T-helper 2 cell treated with Interferon-gamma antibody and Interleukin-4, amounts not matched to agents 100 ng/mL and 5 ng/mL, for 36 hours (primary cell): ENCODE measurements at regions not wholly inside any gene's neighbourhood (a gene's known extent, or its start where the extent isn't known, plus 50 kb on each side); places are given as distances from the start of the nearest gene placed in this dataset.
"Not testable (repeated sequence)": the region's sequence is repeated elsewhere in the genome, so short reads cannot be mapped to it uniquely, and the experiment has no call there.

Experiments
- intact Hi-C: fragments of 100-400 bp; cut with micrococcal nuclease; formaldehyde crosslinking; loops from one replicate; pipeline ENCODE4 v1.15.1; 2023

- intact Hi-C loops: no loop called here
Measured at GRCh38 chr14:87434011-87434410, 559.0 kb downstream of the GALC start.

GRCh38 chr14:87432698-87433097, 560.3 kb downstream of the GALC start:
- intact Hi-C loops: no loop called here

DNA sequence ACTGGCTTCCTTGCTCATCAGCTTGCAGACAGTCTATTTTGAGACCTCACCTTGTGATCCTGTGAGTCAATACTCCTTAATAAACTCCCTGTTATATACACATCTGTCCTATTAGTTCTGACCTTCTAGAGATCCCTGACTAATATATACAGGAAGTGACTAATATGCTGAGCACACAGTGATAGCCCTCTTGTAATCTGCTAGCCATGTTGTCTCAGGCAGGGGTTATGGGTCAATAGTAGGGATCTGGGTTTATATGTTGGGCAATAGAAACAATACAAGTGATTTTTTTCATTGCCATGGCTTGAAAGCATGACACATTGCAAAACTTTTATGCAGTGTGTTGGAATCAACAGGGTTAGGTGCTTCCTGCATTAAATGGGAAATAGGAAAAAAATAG, 562.2 kb downstream of the GALC start:
- intact Hi-C loops: no loop called here

GRCh38 chr14:87430214-87430613, 562.8 kb downstream of the GALC start:
- intact Hi-C loops: no loop called here

GRCh38 chr14:87419925-87420324, 573.1 kb downstream of the GALC start:
- intact Hi-C loops: no loop called here

GRCh38 chr14:87411370-87411769, 581.6 kb downstream of the GALC start:
- intact Hi-C loops: no loop called here

DNA sequence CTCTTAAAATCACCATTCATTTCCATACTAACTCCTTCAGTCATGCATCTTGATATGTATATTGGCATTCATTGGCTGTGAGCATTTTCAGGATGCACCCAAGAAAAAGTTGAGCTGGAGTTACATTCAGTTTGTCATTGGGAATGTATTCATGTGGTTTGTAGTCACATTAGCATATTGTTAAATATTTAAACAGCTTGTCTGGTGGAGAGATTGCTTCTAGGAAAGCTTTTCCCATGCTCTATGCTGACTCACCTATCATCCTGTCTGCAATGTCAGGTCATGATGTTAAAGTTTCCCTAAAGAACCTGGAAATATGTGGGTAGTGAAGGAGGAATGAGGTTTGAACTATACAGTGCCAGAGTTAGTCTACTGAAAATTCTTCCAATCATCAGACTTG, 583.6 kb downstream of the GALC start:
- intact Hi-C loops: no loop called here

- intact Hi-C loops: no loop called here
Measured at GRCh38 chr14:87407344-87407743, 585.6 kb downstream of the GALC start.

GRCh38 chr14:87405563-87405962, 587.4 kb downstream of the GALC start:
- intact Hi-C loops: no loop called here

DNA sequence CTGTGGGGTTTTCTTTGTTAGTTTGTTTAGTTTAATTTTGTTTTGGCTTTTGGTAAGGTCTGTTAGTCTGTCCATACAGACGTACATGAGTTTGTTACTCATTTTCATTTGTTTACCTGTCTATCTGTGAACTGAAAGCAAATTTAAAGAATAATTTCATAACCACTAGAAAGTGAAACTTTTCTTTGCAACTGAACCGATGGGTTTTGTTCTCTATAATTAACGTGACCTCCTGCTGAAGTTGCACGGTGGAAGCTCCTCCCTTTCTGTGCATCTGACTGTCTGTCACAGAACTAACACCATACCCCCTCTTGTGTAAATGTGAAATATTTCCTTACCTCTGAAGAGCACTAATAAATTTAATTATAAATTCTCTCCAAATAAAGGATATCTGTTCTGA, 595.5 kb downstream of the GALC start:
- intact Hi-C loops: no loop called here

GRCh38 chr14:87391066-87391465, 601.9 kb downstream of the GALC start:
- intact Hi-C loops: no loop called here

DNA sequence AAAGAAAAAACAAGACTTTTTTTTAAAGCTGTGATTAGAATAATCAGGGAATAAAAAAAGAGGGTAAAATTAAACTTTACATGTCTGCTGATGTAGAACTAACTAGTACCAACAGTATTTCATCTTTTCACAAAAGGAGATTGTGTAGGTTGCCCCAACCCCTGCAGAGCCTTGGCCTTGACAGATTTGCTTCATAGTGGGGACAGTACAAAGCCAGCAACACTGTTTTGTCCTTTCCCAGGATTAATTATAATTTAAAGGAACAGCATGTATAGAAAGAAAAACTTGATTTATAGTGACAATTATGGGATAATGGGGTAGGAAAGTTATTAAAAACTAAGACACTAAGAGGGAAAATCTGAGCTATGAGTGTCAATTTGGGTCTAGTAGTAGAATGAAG, 604.0 kb downstream of the GALC start:
- intact Hi-C loops: no loop called here

- intact Hi-C loops: no loop called here
Measured at GRCh38 chr14:87387806-87388205, 605.2 kb downstream of the GALC start.

DNA sequence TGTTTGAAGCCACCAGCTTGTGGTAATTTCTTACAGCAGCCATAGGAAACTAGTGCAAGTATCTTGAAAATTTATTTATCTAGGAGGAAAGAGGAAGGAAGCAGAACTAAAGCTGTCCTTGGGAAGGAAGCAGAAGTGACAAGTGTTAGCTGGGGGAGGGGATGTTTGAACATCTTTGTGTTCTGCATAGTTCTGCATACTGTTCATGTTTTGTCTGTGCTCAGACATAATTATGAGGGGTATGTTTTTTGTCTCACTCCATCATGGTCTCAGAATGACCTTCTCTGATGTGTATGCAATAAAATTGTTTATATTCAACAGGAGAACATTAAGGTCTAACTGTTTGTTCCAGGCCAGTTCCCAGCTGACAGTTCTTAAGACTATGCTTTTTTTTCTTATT, 606.5 kb downstream of the GALC start:
- intact Hi-C loops: no loop called here

- intact Hi-C loops: no loop called here
Measured at GRCh38 chr14:87380054-87380453, 612.9 kb downstream of the GALC start.

- intact Hi-C loops: no loop called here
Measured at GRCh38 chr14:87368751-87369150, 624.2 kb downstream of the GALC start.

GRCh38 chr14:87360246-87360645, 632.7 kb downstream of the GALC start:
- intact Hi-C loops: not testable (repeated sequence)

GRCh38 chr14:87351007-87351406, 642.0 kb downstream of the GALC start:
- intact Hi-C loops: no loop called here

GRCh38 chr14:87349921-87350320, 643.1 kb downstream of the GALC start:
- intact Hi-C loops: no loop called here

DNA sequence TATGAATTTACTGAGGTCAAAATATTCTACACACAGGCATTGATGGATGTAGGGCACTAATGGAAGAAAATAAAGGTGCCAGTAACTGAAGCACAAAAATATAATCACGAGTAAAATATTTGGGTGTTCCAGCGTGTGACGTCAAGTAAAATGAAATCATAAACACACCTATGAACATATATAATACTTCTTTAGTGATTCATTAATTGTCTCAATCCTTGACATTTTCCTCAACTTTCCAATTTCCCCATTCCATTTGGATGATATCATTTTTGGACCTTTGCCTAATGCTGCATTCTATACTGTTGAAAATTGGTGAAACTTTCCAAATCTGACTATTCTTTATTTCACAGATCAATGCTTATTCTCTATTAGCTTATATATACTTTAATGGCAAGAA, 649.3 kb downstream of the GALC start:
- intact Hi-C loops: no loop called here

DNA sequence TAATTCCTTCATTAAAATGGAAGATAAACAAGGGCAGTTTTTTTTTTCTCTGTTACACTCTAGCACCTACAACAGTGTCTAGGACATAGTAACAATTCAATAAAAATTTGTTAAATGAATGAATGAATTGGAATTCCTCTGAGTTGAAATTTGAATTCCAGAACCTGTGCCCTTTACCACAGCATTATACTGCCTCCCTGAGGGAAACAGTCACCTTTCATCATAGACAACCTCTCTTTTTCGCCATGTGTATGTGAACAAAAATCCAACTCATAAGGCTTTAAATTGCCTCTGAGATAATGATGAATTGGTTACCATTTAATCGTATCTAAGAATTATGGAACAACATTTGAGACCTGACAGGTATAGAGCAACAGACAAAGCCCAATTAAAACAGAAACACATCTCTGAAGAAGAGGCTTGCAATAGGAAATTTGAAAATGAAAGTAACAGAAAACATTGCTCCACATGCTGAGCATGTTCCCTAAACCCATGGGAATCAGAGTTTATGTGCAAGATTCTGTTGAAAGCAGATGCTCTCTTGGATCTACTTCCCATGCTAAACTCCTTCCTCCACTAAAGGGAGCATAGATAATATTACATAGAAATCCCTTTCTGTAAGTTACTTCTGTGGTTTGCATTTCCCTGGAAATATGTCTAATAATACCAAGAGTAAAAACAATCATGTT, 657.8 kb downstream of the GALC start:
- intact Hi-C loops: no loop called here

DNA sequence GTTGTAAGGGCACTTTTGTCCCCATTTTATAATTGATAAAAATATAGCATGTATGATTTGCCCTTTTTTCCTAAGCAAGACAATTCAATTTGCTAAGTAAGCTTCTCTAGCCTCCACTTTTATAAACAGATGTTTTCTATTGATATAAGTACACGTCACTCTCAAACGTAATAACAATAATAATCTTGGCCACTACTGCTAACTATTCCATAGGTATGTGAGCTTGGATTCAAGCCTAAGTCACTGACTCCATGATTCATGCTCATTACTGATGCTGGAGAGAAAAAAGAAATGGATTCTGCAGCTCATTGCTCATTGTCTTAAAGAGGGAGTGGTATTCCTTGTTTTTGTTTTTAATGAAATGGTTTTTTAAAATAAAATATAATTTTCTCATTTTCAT, 661.0 kb downstream of the GALC start:
- intact Hi-C loops: no loop called here

GRCh38 chr14:87325741-87326140, 667.2 kb downstream of the GALC start:
- intact Hi-C loops: no loop called here

DNA sequence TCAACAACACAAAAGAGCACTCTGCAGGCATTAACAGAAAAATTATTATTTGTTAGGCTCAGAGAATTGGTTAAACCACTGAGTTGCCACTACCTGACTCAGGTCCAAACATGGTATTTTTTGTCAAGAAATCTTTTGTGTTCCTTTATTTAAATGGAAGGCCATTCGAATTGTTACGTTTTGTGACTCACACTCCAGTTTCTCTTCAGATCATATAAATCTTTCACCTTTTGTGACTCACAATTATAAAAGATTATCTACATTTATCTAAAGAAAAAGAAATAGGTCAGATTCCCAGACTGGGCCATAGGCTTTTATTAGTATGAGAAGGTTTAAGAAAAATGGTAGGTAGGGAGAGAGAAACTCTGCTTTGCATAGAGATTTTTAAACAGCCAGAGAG, 669.8 kb downstream of the GALC start:
- intact Hi-C loops: no loop called here
